ENCODE measurements at regions not wholly inside any gene's neighbourhood (a gene's known extent, or its start where the extent isn't known, plus 50 kb on each side); places are given as distances from the start of the nearest gene placed in this dataset.

- H3K36me3 ChIP-seq: no peaks in the 10 kb centered on the region
- no peaks in the 10 kb centered on the region for H3K4me1 ChIP-seq
- no peak overlapping the region for H3K27ac ChIP-seq
- no peak for TF ChIP-seq CTCF (IDR thresholded peaks at IDR 0.05)
- H3K27me3 ChIP-seq: no peaks in the 10 kb centered on the region
- no peak for DNase-seq (ENCODE audit: low spot score in 2 of 2)
- intact Hi-C loops (cut with DNase I): no loop called here
- H3K4me3 ChIP-seq: no peak overlapping the region
- no peaks in the 10 kb centered on the region for H3K9me3 ChIP-seq
These were observed 91.9 kb upstream of the TMEM45B start for GRCh38 chr11:129723761-129724162.

GRCh38 chr11:129724866-129725265, 90.8 kb upstream of the TMEM45B start:
- H3K27ac ChIP-seq: no peak overlapping the region
- no peaks in the 10 kb centered on the region for H3K27me3 ChIP-seq
- no peaks in the 10 kb centered on the region for H3K9me3 ChIP-seq
- no peak overlapping the region for H3K4me3 ChIP-seq
- no peak for TF ChIP-seq CTCF (IDR thresholded peaks at IDR 0.05)
- H3K4me1 ChIP-seq: no peaks in the 10 kb centered on the region
- intact Hi-C loops (cut with DNase I): no loop called here
- DNase-seq (ENCODE audit: low spot score in 2 of 2): no peak
- H3K36me3 ChIP-seq: no peaks in the 10 kb centered on the region

GRCh38 chr11:129726179-129726578, 89.5 kb upstream of the TMEM45B start:
- Histone ChIP-seq H3K27me3 (no peaks in the 10 kb centered on the region), H3K27ac (no peak overlapping the region), H3K4me3 (no peak overlapping the region), H3K4me1 (no peaks in the 10 kb centered on the region), H3K36me3 (no peaks in the 10 kb centered on the region), H3K9me3 (no peaks in the 10 kb centered on the region)
- no peak for DNase-seq (ENCODE audit: low spot score in 2 of 2)
- TF ChIP-seq CTCF (IDR thresholded peaks at IDR 0.05): no peak
- intact Hi-C loops (cut with DNase I): no loop called here

GRCh38 chr11:129728581-129728980, 87.1 kb upstream of the TMEM45B start:
- no peaks in the 10 kb centered on the region for H3K36me3 ChIP-seq
- no peaks in the 10 kb centered on the region for H3K4me1 ChIP-seq
- H3K9me3 ChIP-seq: no peaks in the 10 kb centered on the region
- H3K4me3 ChIP-seq: no peak overlapping the region
- H3K27ac ChIP-seq: no peak overlapping the region
- DNase-seq (ENCODE audit: low spot score in 2 of 2): no peak
- no peaks in the 10 kb centered on the region for H3K27me3 ChIP-seq
- TF ChIP-seq CTCF (IDR thresholded peaks at IDR 0.05): no peak
- intact Hi-C loops (cut with DNase I): no loop called here

- Histone ChIP-seq H3K27ac (no peak overlapping the region), H3K4me1 (no peaks in the 10 kb centered on the region), H3K36me3 (no peaks in the 10 kb centered on the region), H3K9me3 (no peaks in the 10 kb centered on the region), H3K27me3 (no peaks in the 10 kb centered on the region), H3K4me3 (no peak overlapping the region)
- TF ChIP-seq CTCF (IDR thresholded peaks at IDR 0.05): no peak
- intact Hi-C loops (cut with DNase I): no loop called here
- DNase-seq (ENCODE audit: low spot score in 2 of 2): no peak
These were observed 86.4 kb upstream of the TMEM45B start for GRCh38 chr11:129729216-129729615.

GRCh38 chr11:129729823-129730222, 85.8 kb upstream of the TMEM45B start:
- Histone ChIP-seq H3K27me3 (no peaks in the 10 kb centered on the region), H3K36me3 (no peaks in the 10 kb centered on the region), H3K4me3 (no peak overlapping the region), H3K9me3 (no peaks in the 10 kb centered on the region), H3K27ac (no peak overlapping the region), H3K4me1 (no peaks in the 10 kb centered on the region)
- intact Hi-C loops (cut with DNase I): no loop called here
- no peak for TF ChIP-seq CTCF (IDR thresholded peaks at IDR 0.05)
- DNase-seq (ENCODE audit: low spot score in 2 of 2): no peak
